ENCODE measurements at regions not wholly inside any gene's neighbourhood (a gene's known extent, or its start where the extent isn't known, plus 50 kb on each side); places are given as distances from the start of the nearest gene placed in this dataset.

DNA sequence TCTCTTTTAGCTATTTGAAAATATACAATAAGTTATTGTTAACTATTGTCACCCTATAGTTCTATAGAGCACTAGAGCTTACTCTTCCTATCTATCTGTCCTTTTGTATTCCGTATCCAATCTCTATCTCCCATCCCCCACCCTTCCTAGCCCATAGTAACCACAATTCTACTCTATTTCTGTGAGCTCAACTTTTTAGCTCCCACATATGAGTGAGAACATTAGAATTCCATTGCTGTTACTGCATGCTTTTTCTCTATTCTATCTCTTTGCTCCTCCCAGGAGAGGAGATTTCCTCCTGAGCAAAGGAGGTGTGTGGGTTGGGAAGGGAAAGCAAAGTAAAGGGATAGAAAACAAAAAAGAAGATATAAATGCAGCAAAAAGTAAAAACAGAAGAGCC lies 105.6 kb upstream of the SLC4A7 start:
- POLR2A ChIA-PET (ENCODE audit: partially characterized antibody) = interaction anchor here (0.6 to 0.9 kb wide), 2 partner anchors 13 to 105 kb away, joined by 3 read pairs; partner anchors contain the start of gene SLC4A7
- no peak for TF ChIP-seq POU5F1 (IDR thresholded peaks at IDR 0.05; ENCODE audit: low read depth, low read length)
- no peak for TF ChIP-seq CHD2 (IDR thresholded peaks at IDR 0.05; ENCODE audit: low read length)
- no peak for TF ChIP-seq CREB1 (IDR thresholded peaks at IDR 0.05)
- no peak for TF ChIP-seq RAD21 (IDR thresholded peaks at IDR 0.05 in 1 of 2, conservative IDR thresholded peaks at IDR 0.05 in 1 of 2; ENCODE audit: low read depth in 2 of 2, low read length in 2 of 2)
- TF ChIP-seq HDAC6 (IDR thresholded peaks at IDR 0.05; ENCODE audit: low read depth, low read length) = no peak
- TF ChIP-seq SIN3A (conservative IDR thresholded peaks at IDR 0.05 in 1 of 2, IDR thresholded peaks at IDR 0.05 in 1 of 2; ENCODE audit: low read depth in 1 of 2, low read length in 2 of 2) = no peak
- no peak for TF ChIP-seq SP1 (IDR thresholded peaks at IDR 0.05; ENCODE audit: low read depth, low read length)
- no peak for TF ChIP-seq CHD1 (IDR thresholded peaks at IDR 0.05; ENCODE audit: low read depth, low read length)
- no peak for TF ChIP-seq SRF (IDR thresholded peaks at IDR 0.05; ENCODE audit: low read depth, low read length)
- TF ChIP-seq RNF2 (IDR thresholded peaks at IDR 0.05; ENCODE audit: borderline replicate concordance, low read depth, low read length, missing control alignments, poor library complexity, severe bottlenecking) = no peak
- no peak for TF ChIP-seq BCL11A (IDR thresholded peaks at IDR 0.05; ENCODE audit: low read depth in 2 of 2, low read length in 2 of 2)
- no peak for TF ChIP-seq YY1 (IDR thresholded peaks at IDR 0.05; ENCODE audit: low read depth, low read length)
- no peak for TF ChIP-seq TBP (IDR thresholded peaks at IDR 0.05; ENCODE audit: low read depth, low read length)
- TF ChIP-seq TCF12 (IDR thresholded peaks at IDR 0.05; ENCODE audit: low read depth, low read length) = no peak

More for the DNA sequence above, 105.6 kb upstream of the SLC4A7 start:
- Histone ChIP-seq H3K4ac (replicated peaks; ENCODE audit: insufficient read length, low read depth, low read length) (no peak overlapping the region), H3K4me2 (ENCODE audit: insufficient read depth in 1 of 2, low read depth in 2 of 2, low read length in 2 of 2) (no peak overlapping the region; a peak in 1 of 4 replicates), H3K9ac (replicated peaks in 1 of 4; ENCODE audit: extremely low read depth in 1 of 4, low read depth in 3 of 4, low read length in 3 of 4) (no peak overlapping the region), H3K23ac (ENCODE audit: insufficient read length) (no peak overlapping the region), H3K4me1 (replicated peaks in 1 of 4; ENCODE audit: control insufficient read depth in 3 of 4, insufficient read depth in 4 of 4, low read length in 3 of 4) (peaks cover 0 to 13% (median 10%) of the 10 kb centered on the region in 4 experiments; a peak in 6 of 7 replicates), H2BK20ac (ENCODE audit: low read length) (0 out of 2 replicates have a peak overlapping the region, but pooled peaks have one; percentile 56), H3K18ac (ENCODE audit: extremely low read depth, low read length) (no peak overlapping the region), H3K4me3 (ENCODE audit: extremely low read depth in 1 of 4, insufficient read depth in 2 of 4, low read depth in 3 of 4, low read length in 4 of 4) (peak overlapping the region in 1 of 4 experiments; percentile 13; a peak in 1 of 8 replicates), H3K79me2 (ENCODE audit: control insufficient read depth in 1 of 2, insufficient read depth in 2 of 2, low read length in 2 of 2) (no peaks in the 10 kb centered on the region), H2BK12ac (ENCODE audit: low read depth, low read length) (no peak overlapping the region), H3K79me1 (ENCODE audit: low read depth, low read length) (no peaks in the 10 kb centered on the region), H3K27me3 (replicated peaks in 1 of 4; ENCODE audit: control insufficient read depth in 3 of 4, extremely low read depth in 1 of 4, insufficient read depth in 3 of 4, low read length in 3 of 4) (no peaks in the 10 kb centered on the region), H3K27ac (ENCODE audit: low read depth, low read length) (no peak overlapping the region), H2BK120ac (replicated peaks; ENCODE audit: low read depth, low read length) (no peak overlapping the region), H4K5ac (ENCODE audit: insufficient read length, low read depth, low read length) (no peak overlapping the region), H3K9me3 (ENCODE audit: insufficient read depth in 2 of 2, low read depth in 1 of 2, low read length in 1 of 2) (no peaks in the 10 kb centered on the region), H3K36me3 (ENCODE audit: control insufficient read depth in 2 of 4, insufficient read depth in 4 of 4, low read length in 3 of 4) (no peaks in the 10 kb centered on the region), H4K20me1 (replicated peaks in 1 of 2; ENCODE audit: control insufficient read depth in 1 of 2, insufficient read depth in 2 of 2, low read length in 2 of 2) (no peaks in the 10 kb centered on the region), H3K56ac (replicated peaks; ENCODE audit: insufficient read length, low read depth, low read length) (no peak overlapping the region), H3K23me2 (ENCODE audit: low read depth, low read length) (no peaks in the 10 kb centered on the region), H2BK15ac (ENCODE audit: low read length) (no peak overlapping the region), H4K8ac (ENCODE audit: extremely low read depth, insufficient read depth, low read length) (no peak overlapping the region), H3K14ac (ENCODE audit: insufficient read length) (no peak overlapping the region), H2AK5ac (ENCODE audit: low read depth, low read length) (no peak overlapping the region), H4K91ac (replicated peaks; ENCODE audit: insufficient read length, low read length) (no peak overlapping the region), H2AFZ (ENCODE audit: low read length) (no peak overlapping the region), H2BK5ac (ENCODE audit: low read depth, low read length) (no peak overlapping the region)
- 38% methylated on average over 1 of the region's 1 CpG; no CpG with 5 or more reads in 1 of the 2 experiments for WGBS, 2 experiments (ENCODE audit: extremely low coverage in 1 of 2, insufficient coverage in 1 of 2, insufficient read length in 1 of 2, insufficient replicate concordance in 2 of 2, low coverage in 1 of 2, low lambda C conversion rate in 2 of 2, missing lambda C conversion rate in 1 of 2)
- no peak for FAIRE-seq
- DNase-seq (ENCODE audit: low read depth in 1 of 2, low spot score in 2 of 2) = no peak
- CTCF ChIA-PET (ENCODE audit: partially characterized antibody) = interaction anchor here (0.6 to 1.0 kb wide), 2 partner anchors 68 to 281 kb away, joined by 3 read pairs; no protein-coding TSS in a partner anchor

Measured in H1 (cell line).